ENCODE measurements at regions not wholly inside any gene's neighbourhood (a gene's known extent, or its start where the extent isn't known, plus 50 kb on each side); places are given as distances from the start of the nearest gene placed in this dataset.

DNA sequence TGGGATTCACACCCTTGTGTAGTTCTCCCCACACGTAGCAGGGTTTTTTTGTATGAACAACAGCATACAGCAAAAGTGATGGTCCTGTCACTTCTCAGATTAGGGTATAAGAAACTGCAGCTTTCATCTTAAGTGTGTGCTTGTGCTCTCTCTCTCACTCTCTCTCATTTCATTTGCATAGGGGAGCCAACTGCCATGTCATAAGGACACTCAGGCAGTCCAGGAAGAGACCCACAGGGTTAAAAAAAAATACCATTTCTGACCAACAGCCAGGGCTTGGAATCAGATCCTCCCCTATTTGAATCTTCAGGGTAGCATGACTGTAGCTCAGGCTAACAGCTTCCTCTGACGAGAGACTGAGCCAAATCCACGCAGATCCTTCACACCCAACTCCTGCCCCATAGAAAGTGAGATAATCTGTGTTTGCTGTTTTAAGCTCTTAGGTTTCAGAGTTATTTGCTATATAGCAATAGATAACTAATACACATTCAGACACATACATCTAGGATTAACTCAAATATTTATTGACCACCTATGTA lies 331.2 kb downstream of the PAPSS1 start:
- TF ChIP-seq POLR2A (IDR thresholded peaks at IDR 0.05), result no peak
- TF ChIP-seq, protein P1, sequence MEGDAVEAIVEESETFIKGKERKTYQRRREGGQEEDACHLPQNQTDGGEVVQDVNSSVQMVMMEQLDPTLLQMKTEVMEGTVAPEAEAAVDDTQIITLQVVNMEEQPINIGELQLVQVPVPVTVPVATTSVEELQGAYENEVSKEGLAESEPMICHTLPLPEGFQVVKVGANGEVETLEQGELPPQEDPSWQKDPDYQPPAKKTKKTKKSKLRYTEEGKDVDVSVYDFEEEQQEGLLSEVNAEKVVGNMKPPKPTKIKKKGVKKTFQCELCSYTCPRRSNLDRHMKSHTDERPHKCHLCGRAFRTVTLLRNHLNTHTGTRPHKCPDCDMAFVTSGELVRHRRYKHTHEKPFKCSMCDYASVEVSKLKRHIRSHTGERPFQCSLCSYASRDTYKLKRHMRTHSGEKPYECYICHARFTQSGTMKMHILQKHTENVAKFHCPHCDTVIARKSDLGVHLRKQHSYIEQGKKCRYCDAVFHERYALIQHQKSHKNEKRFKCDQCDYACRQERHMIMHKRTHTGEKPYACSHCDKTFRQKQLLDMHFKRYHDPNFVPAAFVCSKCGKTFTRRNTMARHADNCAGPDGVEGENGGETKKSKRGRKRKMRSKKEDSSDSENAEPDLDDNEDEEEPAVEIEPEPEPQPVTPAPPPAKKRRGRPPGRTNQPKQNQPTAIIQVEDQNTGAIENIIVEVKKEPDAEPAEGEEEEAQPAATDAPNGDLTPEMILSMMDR (IDR thresholded peaks at IDR 0.05), result no peak
